HG03457 (cell line): ENCODE measurements at regions not wholly inside any gene's neighbourhood (a gene's known extent, or its start where the extent isn't known, plus 50 kb on each side); places are given as distances from the start of the nearest gene placed in this dataset.
"Not testable (repeated sequence)": the region's sequence is repeated elsewhere in the genome, so short reads cannot be mapped to it uniquely, and the experiment has no call there.

Experiments used
- ATAC-seq: cut with Tn5 transposase; IDR thresholded peaks from one replicate; pipeline ENCODE4 v1.9.1; 2021; ENCODE audit warnings: moderate number of reproducible peaks; ENCODE audit not compliant: unreplicated experiment

GRCh38 chr5:110288766-110289511 lies 437.5 kb downstream of the TMEM232 start:
- no peak for ATAC-seq

DNA sequence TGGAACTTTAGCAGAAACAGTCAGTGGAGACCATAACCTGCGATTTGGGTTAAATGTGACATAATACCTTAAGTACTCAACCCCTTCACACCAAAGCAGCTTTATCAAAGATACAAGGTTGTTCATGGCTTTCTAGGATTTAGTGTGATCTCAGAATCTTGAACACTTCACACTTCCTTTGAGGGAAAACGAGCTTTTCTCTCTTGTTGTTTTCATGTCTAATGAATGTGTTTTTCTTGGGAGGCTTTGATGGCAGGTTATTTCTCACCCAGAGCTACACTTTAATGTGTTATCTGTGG lies 437.0 kb downstream of the TMEM232 start:
- no peak for ATAC-seq

DNA sequence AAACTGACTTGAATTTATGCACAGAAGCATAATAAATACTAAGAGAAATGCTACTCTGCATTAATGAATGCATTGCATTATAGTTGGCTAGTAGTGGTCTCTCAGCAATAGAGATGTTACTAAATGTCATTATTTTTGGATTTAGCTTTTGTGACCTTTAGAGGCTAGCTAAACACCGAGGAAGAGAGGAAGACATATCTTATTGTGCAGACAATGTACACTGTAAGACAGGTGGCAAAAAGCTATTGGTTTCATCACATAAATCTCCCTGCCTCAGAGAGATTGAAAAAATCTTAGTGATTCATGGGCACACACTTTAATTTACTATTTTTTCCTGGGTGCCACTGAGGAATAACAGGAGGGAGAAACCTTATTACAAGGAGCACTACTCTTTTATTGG lies 435.9 kb downstream of the TMEM232 start:
- ATAC-seq, result no peak

- no peak for ATAC-seq
These were observed 432.2 kb downstream of the TMEM232 start for GRCh38 chr5:110294281-110294680.

DNA sequence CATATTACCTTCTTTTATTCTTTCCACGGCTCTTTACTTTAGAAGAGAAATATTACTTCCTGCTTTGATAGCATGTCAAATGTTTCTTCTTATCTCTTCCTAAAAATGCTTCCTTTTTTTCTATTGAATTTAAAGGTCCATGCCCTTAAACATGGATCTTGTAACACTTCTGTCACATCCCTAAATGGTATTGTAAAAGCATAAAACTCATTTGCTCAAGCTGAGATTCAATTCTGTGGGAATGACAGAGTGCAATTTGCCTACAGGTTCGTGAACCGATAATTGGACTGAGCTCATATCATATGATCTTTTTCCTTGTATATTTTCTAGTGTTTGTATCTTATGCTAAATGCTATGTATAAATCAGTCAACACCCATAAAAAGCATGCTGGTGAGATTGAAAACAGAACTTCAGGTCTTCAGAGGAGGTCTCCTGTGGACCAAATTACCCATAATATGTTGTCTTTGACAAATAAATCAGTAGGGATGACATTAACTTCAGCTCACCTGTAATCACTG lies 429.3 kb downstream of the TMEM232 start:
- ATAC-seq, result no peak

DNA sequence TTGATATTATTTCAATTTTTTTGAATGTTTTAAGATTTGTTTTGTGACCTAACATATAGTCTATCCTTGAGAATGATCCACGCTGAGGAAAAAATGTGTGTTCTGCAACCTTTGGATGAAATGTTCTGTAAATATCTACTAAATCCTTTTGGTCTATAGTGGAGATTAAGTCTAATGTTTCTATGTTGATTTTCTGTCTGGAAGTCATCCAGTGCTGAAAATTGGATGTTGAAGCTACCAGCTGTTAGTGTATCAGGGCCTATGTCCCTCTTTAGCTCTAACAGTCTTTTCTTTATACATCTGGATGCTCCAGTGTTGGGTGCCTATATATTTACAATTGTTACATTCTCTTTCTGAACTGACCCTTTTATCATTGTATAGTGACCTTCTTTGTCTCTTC lies 422.3 kb downstream of the TMEM232 start:
- no peak for ATAC-seq

GRCh38 chr5:110306650-110307049 lies 419.8 kb downstream of the TMEM232 start:
- ATAC-seq, result no peak

DNA sequence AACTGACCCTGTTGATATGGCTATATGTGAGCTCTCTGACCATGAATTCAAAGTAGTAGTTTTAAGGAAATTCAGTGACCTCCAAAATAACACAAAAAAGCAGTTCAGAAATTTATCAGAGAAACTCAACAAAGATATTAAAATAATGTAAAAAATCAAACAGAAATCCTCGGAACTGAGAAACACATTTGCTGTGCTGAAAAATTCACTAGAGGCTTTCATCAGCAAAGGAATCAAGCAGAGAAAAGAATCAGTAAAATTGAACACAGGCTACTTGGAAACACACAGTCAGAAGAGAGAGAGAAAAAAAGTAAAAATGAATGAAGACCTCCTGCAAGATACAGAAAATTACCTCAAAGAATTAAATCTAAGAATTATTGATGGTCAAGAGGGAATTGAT lies 417.2 kb downstream of the TMEM232 start:
- no peak for ATAC-seq

DNA sequence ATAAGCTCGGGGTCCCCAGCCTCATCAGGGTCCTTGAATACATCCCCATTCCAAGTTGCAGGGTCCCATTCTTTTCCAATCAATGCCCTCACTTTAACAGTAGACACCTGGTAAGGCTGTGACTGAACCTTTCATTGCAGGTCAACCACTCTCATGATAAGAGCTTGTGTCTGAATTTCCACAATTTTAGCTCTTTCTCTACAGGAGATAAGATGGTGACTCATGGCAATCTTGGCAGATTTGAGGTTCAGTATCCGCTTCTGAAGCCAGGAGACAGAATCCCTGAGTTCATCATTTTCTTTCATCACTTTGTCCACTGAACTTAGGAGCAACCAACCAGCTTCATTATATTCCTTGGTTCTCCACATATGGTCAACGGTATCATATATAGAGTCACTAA lies 409.9 kb downstream of the TMEM232 start:
- not testable (repeated sequence) for ATAC-seq

DNA sequence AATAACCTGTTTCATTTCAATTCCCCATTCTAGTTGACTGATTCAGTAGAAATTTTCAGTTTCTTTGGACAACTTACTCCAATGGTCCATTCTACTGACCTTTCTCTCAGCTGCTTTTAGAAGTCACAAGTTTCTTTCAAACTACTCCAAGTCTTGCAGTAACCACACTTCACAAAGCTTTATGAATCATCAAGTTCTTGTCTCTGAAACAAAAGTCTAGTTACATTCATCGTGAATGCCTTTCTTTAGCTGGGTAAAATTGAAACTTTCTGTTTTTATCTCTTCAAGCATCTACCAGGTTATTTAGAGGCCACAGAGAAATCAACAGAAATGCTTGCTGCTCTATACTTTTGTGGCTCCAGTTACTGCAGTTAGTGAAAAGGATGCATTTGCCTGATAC lies 405.4 kb downstream of the TMEM232 start:
- ATAC-seq, result no peak

DNA sequence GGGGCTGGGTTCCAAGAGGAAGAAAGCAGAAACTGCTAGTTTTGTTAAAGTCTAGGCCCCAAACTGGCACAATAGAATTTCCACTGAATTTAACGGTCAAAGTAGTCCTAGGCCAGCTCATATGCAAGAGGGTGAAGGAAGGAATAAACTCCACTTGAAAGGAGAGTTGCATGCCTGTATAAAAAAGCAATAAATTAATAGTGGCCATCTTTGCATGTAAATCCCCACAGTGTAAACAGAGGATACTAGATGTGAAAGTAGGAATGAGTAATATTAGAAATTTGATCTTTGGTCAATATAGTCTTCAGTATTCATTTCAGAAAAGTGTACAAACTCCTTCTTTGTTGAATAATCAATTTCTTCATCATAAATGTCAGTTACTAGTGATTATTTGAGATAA lies 403.1 kb downstream of the TMEM232 start:
- no peak for ATAC-seq

GRCh38 chr5:110323832-110324231 lies 402.6 kb downstream of the TMEM232 start:
- ATAC-seq, result no peak

DNA sequence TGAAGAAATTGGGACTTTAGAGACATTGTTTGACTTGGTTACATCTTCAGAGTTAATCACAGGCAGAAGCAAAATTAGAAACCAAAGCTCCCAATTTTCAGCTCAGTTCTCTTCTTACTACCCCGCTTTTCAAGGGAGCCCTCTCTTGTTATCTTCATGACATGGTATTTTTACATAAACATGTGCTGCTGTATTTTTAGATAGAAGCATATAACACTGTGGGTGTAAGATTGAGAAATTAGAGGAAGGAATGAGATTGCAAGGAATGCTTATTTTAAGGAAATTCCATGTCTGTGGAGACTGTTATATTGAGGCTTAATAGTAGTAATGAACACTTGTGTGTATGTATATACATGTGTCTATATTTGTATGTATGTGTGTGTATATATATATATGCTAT lies 401.6 kb downstream of the TMEM232 start:
- no peak for ATAC-seq

- no peak for ATAC-seq
These were observed 396.4 kb downstream of the TMEM232 start for GRCh38 chr5:110329955-110330525.

GRCh38 chr5:110333384-110333783 lies 393.1 kb downstream of the TMEM232 start:
- no peak for ATAC-seq

- ATAC-seq, result no peak
These were observed 391.0 kb downstream of the TMEM232 start for GRCh38 chr5:110335361-110336066.

GRCh38 chr5:110338341-110339083 lies 388.0 kb downstream of the TMEM232 start:
- ATAC-seq, result no peak

GRCh38 chr5:110339399-110339798 lies 387.1 kb downstream of the TMEM232 start:
- ATAC-seq, result no peak

DNA sequence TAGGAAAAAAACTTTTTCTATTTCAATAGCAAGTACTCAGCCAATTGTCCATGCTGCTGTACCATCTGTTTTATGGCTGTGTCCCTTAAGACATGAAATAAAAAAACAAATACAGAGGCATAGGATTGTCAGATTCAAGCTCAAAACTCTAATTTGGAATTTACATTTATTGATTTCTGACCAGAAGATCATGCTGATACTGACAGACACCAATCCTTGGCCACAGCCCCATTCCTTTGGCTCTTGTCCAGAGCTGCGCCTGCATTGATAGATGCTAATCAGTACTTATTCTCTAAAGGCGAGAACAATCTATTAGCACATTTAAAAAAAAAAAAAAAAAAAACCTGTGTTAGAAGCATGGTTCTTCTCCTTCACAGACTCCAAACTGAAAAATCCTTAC lies 384.6 kb downstream of the TMEM232 start:
- ATAC-seq, result no peak

- no peak for ATAC-seq
These were observed 383.8 kb downstream of the TMEM232 start for GRCh38 chr5:110342683-110343082.

GRCh38 chr5:110343616-110344015 lies 382.9 kb downstream of the TMEM232 start:
- ATAC-seq, result no peak
